ENCODE measurements at regions not wholly inside any gene's neighbourhood (a gene's known extent, or its start where the extent isn't known, plus 50 kb on each side); places are given as distances from the start of the nearest gene placed in this dataset.

GRCh38 chr2:211149731-211150130, 593.3 kb downstream of the CPS1 start:
- H3K4me3 ChIP-seq (ENCODE audit: low read depth, low read length) = no peak overlapping the region
- no peaks in the 10 kb centered on the region for H3K27me3 ChIP-seq (ENCODE audit: control insufficient read depth, insufficient read depth, low read length)
- no peak overlapping the region for H3K27ac ChIP-seq (ENCODE audit: low read depth, low read length)
- H3K9me3 ChIP-seq (ENCODE audit: control insufficient read depth, insufficient read depth, low read length) = peaks cover 3% of the 10 kb centered on the region
- ChIA-PET CTCF (interaction anchor here (1.0 kb wide), 1 partner anchor 9 kb away, joined by 3 read pairs; no protein-coding TSS in a partner anchor), POLR2A (no interaction called here)
- DNase-seq (ENCODE audit: low read depth, low spot score) = no peak
- no peak for TF ChIP-seq CTCF (IDR thresholded peaks at IDR 0.05; ENCODE audit: low read depth, low read length)

- no peak for DNase-seq (ENCODE audit: low read depth, low spot score)
- Histone ChIP-seq H3K4me3 (ENCODE audit: low read depth, low read length) (no peak overlapping the region), H3K27ac (ENCODE audit: low read depth, low read length) (no peak overlapping the region), H3K27me3 (ENCODE audit: control insufficient read depth, insufficient read depth, low read length) (no peaks in the 10 kb centered on the region), H3K9me3 (ENCODE audit: control insufficient read depth, insufficient read depth, low read length) (no peaks in the 10 kb centered on the region; the same call in 1 of the 2 replicates)
- TF ChIP-seq CTCF (IDR thresholded peaks at IDR 0.05; ENCODE audit: low read depth, low read length) = no peak
- ChIA-PET CTCF (interaction anchor here (0.6 to 1.2 kb wide), 31 partner anchors 9 to 1391 kb away, joined by 3 to 20 read pairs (median 4); no protein-coding TSS in a partner anchor), POLR2A (no interaction called here)
These were observed 600.8 kb downstream of the CPS1 start for GRCh38 chr2:211157211-211157610.

- ChIA-PET CTCF (interaction anchor here (0.6 to 1.2 kb wide), 33 partner anchors 8 to 1390 kb away, joined by 3 to 20 read pairs (median 4); no protein-coding TSS in a partner anchor), POLR2A (no interaction called here)
- Histone ChIP-seq H3K4me3 (ENCODE audit: low read depth, low read length) (no peak overlapping the region), H3K27me3 (ENCODE audit: control insufficient read depth, insufficient read depth, low read length) (no peaks in the 10 kb centered on the region), H3K9me3 (ENCODE audit: control insufficient read depth, insufficient read depth, low read length) (no peaks in the 10 kb centered on the region; the same call in 1 of the 2 replicates), H3K27ac (ENCODE audit: low read depth, low read length) (no peak overlapping the region)
- DNase-seq (ENCODE audit: low read depth, low spot score) = no peak
- peak; percentile 68 for TF ChIP-seq CTCF (IDR thresholded peaks at IDR 0.05; ENCODE audit: low read depth, low read length)
These were observed 601.6 kb downstream of the CPS1 start for GRCh38 chr2:211157856-211158463.

GRCh38 chr2:211159972-211160371, 603.6 kb downstream of the CPS1 start:
- ChIA-PET POLR2A (no interaction called here), CTCF (no interaction called here)
- Histone ChIP-seq H3K27me3 (ENCODE audit: control insufficient read depth, insufficient read depth, low read length) (no peaks in the 10 kb centered on the region), H3K9me3 (ENCODE audit: control insufficient read depth, insufficient read depth, low read length) (no peaks in the 10 kb centered on the region; the same call in 1 of the 2 replicates), H3K4me3 (ENCODE audit: low read depth, low read length) (no peak overlapping the region), H3K27ac (ENCODE audit: low read depth, low read length) (no peak overlapping the region)
- TF ChIP-seq CTCF (IDR thresholded peaks at IDR 0.05; ENCODE audit: low read depth, low read length) = no peak
- no peak for DNase-seq (ENCODE audit: low read depth, low spot score)

- no peaks in the 10 kb centered on the region for H3K9me3 ChIP-seq (ENCODE audit: control insufficient read depth, insufficient read depth, low read length)
- H3K4me3 ChIP-seq (ENCODE audit: low read depth, low read length) = no peak overlapping the region
- ChIA-PET POLR2A (no interaction called here), CTCF (no interaction called here)
- no peak for TF ChIP-seq CTCF (IDR thresholded peaks at IDR 0.05; ENCODE audit: low read depth, low read length)
- DNase-seq (ENCODE audit: low read depth, low spot score) = no peak
- H3K27me3 ChIP-seq (ENCODE audit: control insufficient read depth, insufficient read depth, low read length) = no peaks in the 10 kb centered on the region
- no peak overlapping the region for H3K27ac ChIP-seq (ENCODE audit: low read depth, low read length)
These were observed 604.8 kb downstream of the CPS1 start for GRCh38 chr2:211161236-211161635.

Data from AG04450 (cell line).